ENCODE measurements at regions not wholly inside any gene's neighbourhood (a gene's known extent, or its start where the extent isn't known, plus 50 kb on each side); places are given as distances from the start of the nearest gene placed in this dataset.

GRCh38 chr4:98758182-98758581, 99.8 kb upstream of the TSPAN5 start:
- no peak for DNase-seq

DNA sequence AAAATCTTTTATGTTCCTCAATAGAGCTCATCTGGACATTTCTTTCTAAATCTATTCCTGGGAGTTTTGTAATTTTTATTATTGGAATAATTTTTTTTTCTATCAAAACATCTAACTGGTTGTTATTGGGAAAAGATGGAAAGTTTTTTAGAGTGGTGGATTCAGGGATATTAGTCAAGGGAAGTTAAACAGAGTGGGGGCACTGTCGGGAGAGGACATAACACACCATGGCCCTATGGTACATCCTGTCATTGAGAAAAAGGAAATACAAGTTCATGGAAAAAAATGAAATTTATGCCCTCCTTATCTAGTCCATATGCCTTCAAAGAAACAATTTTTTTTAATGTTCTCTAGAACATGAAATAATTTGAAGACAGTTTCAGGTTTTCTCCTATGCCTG, 96.3 kb upstream of the TSPAN5 start:
- no peak for DNase-seq

- peak; percentile 89 for DNase-seq
Measured at GRCh38 chr4:98749206-98749605, 90.8 kb upstream of the TSPAN5 start.

GRCh38 chr4:98748609-98749008, 90.2 kb upstream of the TSPAN5 start:
- DNase-seq, result no peak

DNA sequence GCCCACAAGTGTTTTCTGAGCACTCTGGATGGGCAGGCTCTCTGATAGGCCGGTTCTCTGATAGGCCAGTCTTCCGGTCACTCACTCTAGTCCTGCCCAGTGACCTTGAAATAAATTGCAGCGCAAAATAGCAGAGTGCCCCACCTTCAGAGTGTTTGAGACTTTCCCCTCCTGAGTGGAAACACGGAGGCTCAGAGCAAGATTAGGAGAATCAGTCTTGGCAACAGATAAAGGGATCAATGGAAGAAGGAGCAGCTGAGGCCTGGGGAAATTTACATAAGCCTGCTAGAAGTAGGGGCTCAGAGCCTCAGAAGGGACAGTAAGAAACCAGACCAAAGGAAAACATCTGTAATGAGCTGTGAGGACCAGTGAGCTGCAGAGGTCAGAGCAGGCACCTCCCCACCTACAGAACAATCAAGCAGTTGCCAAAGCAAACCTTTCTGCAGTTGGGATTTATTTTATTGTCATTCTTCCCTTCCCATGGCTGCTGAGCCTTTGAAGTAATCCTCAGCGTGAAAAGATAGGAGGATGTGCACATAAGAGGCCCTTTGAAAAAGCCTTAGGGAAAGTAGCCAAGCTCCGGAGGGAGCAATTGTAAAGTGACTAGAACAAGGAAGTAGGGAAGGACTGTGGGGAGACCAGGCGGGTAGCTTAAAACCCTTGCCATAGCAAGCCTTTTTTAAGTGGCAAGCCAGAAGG, 89.1 kb upstream of the TSPAN5 start:
- no peak for DNase-seq

DNA sequence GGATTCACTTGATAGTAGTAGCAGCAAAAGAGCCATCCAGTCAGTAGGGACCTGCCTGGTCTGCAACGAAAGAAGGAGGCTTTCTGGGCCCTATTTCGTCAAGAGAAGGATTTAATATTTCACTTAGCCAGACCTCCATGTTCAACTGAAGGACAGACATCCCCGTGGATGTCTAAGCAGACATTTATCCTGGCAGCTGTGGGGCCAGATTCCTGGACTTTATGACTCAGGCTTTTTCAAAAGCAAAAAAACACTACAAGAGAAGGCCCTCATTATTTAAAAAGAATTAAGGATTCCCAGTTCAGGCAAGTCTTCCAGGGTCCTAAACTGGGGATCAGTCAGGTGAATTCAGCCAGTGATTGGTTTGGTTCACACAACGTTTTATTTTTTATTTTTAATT, 88.5 kb upstream of the TSPAN5 start:
- DNase-seq, result no peak

DNA sequence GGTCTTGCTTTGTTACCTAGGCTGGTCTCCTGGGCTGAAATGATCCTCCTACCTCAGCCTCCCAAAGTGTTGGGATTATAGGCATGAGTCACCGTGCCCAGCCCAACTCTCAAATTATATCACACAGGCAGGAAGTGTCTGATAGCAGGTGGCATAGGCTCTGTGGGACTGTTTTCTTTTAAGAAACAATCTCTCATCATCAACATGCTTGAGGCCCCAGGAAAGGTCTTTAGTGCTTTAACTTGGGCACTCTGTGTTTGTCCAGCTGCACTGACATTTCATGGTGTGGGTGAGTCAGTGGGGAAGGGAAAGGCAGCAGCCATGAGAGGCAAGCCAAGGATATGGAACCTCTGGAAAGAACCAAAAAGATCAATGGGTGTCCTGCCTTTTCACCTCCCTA, 88.1 kb upstream of the TSPAN5 start:
- no peak for DNase-seq

GRCh38 chr4:98745366-98745765, 87.0 kb upstream of the TSPAN5 start:
- DNase-seq, result peak; percentile 44

DNA sequence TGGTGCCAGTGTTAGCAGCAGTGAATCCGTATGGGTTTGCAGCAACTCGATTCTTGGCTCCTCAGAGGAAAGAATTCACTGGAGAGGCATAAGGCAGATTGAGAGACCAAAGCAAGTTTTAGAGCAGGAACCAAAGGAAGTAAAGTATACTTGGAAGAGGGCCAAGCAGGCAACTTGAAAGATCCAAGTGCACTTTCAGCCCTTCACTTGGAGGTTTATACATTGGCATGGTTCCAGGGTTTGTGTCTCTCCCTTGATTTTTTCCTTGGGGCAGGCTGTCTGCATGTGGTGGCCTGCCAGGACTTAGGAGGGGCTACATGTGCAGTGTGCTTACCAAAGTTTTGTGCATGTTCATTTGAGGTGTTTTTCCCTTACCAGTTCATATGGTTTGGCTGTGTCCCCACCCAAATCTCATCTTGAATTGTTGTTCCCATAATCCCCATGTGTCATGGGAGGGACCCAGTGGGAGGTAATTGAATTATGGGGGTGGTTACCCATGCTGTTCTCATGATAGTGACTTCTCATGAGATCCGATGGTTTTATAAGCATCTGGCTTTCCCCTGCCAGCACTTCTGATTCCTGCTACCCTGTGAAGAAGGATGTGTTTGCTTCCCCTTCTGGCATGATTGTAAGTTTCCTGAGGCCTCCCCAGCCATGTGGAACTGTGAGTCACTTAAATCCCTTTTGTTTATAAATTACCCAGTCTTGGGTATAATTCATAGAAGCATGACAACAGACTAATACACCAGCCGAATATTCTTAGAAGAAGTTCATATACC, 86.2 kb upstream of the TSPAN5 start:
- no peak for DNase-seq

DNA sequence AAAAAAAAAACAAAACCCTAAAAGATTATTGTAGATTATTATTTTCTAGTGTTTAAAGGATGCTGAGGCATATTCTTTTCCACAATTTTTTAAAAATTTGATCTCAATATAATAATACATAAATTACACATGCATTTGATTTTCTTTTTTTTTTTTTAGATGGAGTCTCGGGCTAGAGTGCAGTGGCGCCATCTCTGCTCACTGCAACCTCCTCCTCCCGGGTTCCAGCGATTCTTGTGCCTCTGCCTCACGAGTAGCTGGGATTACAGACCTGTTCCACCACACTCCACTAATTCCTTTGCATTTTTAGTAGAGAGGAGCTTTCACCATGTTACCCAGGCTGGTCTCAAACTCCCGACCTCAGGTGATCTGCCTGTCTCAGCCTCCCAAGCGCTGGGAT, 83.5 kb upstream of the TSPAN5 start:
- no peak for DNase-seq

- no peak for DNase-seq
Measured at GRCh38 chr4:98739751-98740150, 81.3 kb upstream of the TSPAN5 start.

GRCh38 chr4:98733601-98734000, 75.2 kb upstream of the TSPAN5 start:
- no peak for DNase-seq

DNA sequence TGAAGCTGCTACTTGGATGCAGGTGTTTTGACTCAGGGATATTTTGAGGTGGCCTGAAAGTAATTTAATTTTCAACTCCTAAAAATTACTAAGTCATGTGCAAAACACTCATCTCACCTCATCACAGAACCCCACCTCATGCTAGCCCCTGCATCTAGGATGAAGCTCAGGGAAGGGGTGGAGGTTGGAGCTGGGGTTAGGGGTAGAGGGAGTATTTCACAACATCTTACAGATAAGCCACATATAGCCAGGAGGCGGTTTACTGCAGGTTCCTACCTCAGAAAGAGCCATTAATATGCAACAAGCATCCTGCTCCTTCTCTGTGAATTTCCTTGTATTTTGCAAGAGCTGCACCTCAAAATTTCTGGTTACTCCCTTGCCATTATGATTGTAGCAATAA, 70.5 kb upstream of the TSPAN5 start:
- DNase-seq, result no peak

GRCh38 chr4:98728433-98728832, 70.0 kb upstream of the TSPAN5 start:
- DNase-seq, result peak; percentile 28

- no peak for DNase-seq
Measured at GRCh38 chr4:98722000-98722399, 63.6 kb upstream of the TSPAN5 start.

DNA sequence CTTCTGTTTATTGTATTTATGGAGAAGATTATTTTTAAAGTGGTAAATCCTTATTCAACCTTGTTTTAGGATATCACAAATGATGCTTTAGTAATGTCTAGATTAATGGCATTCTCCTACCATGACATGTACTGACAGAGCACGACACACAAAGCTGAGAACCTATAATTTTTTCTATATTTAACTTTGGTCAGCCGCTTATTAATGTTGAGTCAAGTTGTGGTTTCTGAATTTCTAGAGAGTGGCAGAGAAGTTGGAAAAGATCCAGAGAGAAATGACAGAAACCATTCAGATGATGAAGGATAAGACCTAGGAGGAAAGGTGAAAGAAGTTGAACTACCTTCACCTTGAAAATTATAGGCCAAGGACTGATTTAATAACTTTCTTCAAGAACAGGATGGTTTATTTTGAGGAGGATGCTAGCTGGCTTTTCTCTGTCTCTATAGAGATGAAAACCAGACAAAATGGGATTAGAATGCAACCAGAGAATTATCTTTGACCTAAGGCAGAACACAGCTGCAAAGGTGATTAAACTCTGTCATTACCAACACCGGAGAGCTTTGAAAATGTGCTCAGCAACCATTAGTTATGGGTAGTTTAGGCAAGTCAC, 62.6 kb upstream of the TSPAN5 start:
- no peak for DNase-seq

GRCh38 chr4:98716796-98717195, 58.4 kb upstream of the TSPAN5 start:
- DNase-seq, result no peak

GRCh38 chr4:98712607-98713006, 54.2 kb upstream of the TSPAN5 start:
- no peak for DNase-seq

DNA sequence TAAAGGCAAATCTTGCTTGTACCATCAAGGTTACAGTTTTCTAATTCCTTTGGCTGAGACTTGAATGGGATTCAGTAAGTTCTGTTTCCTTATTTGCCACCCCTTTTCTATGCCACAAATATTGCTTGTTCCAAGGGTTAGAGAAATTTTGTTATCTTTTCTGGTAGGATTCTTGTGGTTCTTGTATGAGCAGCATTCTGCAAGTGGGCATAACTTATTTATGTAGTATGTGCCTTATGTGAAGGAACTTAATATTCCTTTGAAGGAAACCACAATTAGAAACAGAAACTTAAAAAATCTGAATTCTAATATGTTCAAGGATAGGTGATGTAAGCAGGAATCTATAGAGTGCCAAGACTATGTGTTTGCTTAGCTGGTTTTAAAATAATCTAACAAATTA, 53.1 kb upstream of the TSPAN5 start:
- no peak for DNase-seq

DNA sequence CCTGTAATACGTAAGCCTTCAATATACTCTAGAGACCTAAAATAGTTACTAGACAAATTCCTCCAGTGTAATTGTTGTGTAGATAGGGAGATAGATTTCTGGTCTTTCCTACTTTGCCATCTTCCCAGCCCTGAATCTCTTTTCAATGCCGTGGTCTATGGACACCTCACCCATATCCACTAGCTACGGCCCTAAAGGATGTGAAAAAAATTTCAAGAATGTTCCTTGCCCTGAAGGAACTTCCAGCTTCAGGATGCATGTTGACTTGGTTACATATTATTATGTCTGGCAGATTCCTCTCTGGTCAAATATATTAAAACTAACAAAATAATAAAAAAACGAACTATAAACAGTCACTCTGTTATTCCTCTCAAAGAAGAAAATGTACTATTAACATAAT, 52.4 kb upstream of the TSPAN5 start:
- no peak for DNase-seq
